ENCODE measurements at regions not wholly inside any gene's neighbourhood (a gene's known extent, or its start where the extent isn't known, plus 50 kb on each side); places are given as distances from the start of the nearest gene placed in this dataset.
"Not testable (repeated sequence)": the region's sequence is repeated elsewhere in the genome, so short reads cannot be mapped to it uniquely, and the experiment has no call there.

DNA sequence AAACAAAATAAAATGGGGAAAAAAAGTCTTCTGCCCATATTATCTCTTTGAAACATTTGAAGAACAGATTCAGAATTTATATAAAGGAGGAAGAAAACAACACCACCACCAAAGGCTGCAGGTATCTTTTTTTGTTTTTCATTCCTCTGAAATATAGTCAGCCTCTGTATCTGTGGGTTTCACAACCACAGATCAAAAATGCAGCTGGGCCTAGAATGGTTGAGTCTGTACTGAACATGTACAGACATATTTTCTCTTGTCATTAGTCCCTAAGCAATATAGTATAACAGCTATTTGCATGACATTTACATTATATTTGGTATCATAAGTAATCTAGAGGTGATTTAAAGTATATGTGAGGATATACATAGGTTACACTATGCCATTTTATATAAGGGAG lies 559.7 kb upstream of the LRRN3 start:
- H3K9me3 ChIP-seq (ENCODE audit: control insufficient read depth, insufficient read depth, low read length): peaks cover 1% of the 10 kb centered on the region; the same call in 1 of the 2 replicates
- H3K36me3 ChIP-seq (ENCODE audit: control insufficient read depth, insufficient read depth, low read length): no peaks in the 10 kb centered on the region
- H3K4me3 ChIP-seq (ENCODE audit: low read length): no peak overlapping the region
- DNase-seq (ENCODE audit: low read depth, low spot score): no peak
- H3K27me3 ChIP-seq (ENCODE audit: control insufficient read depth, insufficient read depth, low read length): no peaks in the 10 kb centered on the region
- H3K27ac ChIP-seq (ENCODE audit: low read length): no peak overlapping the region
- no peaks in the 10 kb centered on the region for H3K4me1 ChIP-seq (ENCODE audit: control insufficient read depth, insufficient read depth, low read length)

DNA sequence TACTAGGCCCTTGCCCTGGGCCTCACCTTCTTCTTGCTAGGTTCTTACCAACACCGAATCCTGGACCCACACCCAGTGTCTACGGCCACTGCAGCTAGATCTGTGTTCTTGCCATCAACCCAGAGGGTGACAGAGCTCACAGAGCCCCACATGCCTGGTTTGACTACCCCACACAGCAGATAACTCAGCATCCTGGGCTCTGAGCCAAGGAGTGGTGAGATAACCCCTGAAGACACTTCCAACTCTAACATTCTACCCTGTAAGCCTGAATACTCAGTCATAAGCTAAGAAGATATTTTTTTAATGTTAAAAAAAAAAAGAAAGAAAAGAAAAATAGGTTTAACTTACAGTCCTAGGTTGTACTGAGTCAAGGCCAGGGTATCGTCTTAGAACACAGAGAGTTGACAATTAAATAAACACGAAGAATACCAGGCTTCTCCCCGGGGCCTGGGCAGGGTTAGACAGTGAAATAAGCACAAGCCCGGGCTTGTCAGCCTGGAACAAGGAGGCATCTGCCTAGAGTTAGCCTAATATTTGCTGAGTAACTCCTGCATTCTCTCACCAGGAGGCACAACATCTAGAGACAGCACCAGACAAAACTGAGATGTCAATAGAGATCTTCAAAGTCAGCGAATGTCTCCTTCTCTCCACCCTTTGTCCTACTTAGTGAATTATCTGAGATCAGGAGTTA lies 556.5 kb upstream of the LRRN3 start:
- no peaks in the 10 kb centered on the region for H3K27me3 ChIP-seq (ENCODE audit: control insufficient read depth, insufficient read depth, low read length)
- no peaks in the 10 kb centered on the region for H3K9me3 ChIP-seq (ENCODE audit: control insufficient read depth, insufficient read depth, low read length)
- WGBS (ENCODE audit: insufficient coverage, insufficient read length): no CpG with 5 or more reads among the region's 7 CpGs
- H3K36me3 ChIP-seq (ENCODE audit: control insufficient read depth, insufficient read depth, low read length): no peaks in the 10 kb centered on the region
- H3K4me3 ChIP-seq (ENCODE audit: low read length): no peak overlapping the region
- H3K27ac ChIP-seq (ENCODE audit: low read length): no peak overlapping the region
- DNase-seq (ENCODE audit: low read depth, low spot score): no peak
- H3K4me1 ChIP-seq (ENCODE audit: control insufficient read depth, insufficient read depth, low read length): no peaks in the 10 kb centered on the region

GRCh38 chr7:110539216-110539615 lies 551.7 kb upstream of the LRRN3 start:
- no peak for DNase-seq (ENCODE audit: low read depth, low spot score)
- H3K4me3 ChIP-seq (ENCODE audit: low read length): no peak overlapping the region
- no peaks in the 10 kb centered on the region for H3K4me1 ChIP-seq (ENCODE audit: control insufficient read depth, insufficient read depth, low read length)
- no peak overlapping the region for H3K27ac ChIP-seq (ENCODE audit: low read length)
- H3K27me3 ChIP-seq (ENCODE audit: control insufficient read depth, insufficient read depth, low read length): no peaks in the 10 kb centered on the region
- H3K36me3 ChIP-seq (ENCODE audit: control insufficient read depth, insufficient read depth, low read length): no peaks in the 10 kb centered on the region
- H3K9me3 ChIP-seq (ENCODE audit: control insufficient read depth, insufficient read depth, low read length): no peaks in the 10 kb centered on the region

DNA sequence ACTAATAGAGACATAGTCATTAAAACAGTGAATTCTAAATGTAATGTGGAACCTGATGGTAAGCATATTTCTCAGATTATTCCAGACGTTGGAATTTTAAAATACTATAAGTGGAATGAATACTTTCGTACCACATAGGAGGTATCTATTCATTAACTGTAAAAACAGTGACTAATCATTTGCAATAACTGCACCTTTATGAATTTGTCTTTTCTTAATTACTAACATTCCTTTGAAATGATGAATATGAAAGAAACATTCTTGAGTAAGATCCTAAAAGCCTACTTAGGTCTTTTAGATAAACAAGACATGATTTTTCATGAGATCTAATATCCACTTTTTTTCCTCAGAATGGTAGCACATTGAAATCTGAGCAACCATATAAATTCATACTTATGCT lies 549.0 kb upstream of the LRRN3 start:
- no peaks in the 10 kb centered on the region for H3K9me3 ChIP-seq (ENCODE audit: control insufficient read depth, insufficient read depth, low read length)
- no peak overlapping the region for H3K4me3 ChIP-seq (ENCODE audit: low read length)
- H3K4me1 ChIP-seq (ENCODE audit: control insufficient read depth, insufficient read depth, low read length): no peaks in the 10 kb centered on the region
- H3K27me3 ChIP-seq (ENCODE audit: control insufficient read depth, insufficient read depth, low read length): no peaks in the 10 kb centered on the region
- no peak overlapping the region for H3K27ac ChIP-seq (ENCODE audit: low read length)
- H3K36me3 ChIP-seq (ENCODE audit: control insufficient read depth, insufficient read depth, low read length): no peaks in the 10 kb centered on the region
- WGBS (ENCODE audit: insufficient coverage, insufficient read length): no CpG with 5 or more reads among the region's 2 CpGs
- DNase-seq (ENCODE audit: low read depth, low spot score): no peak

DNA sequence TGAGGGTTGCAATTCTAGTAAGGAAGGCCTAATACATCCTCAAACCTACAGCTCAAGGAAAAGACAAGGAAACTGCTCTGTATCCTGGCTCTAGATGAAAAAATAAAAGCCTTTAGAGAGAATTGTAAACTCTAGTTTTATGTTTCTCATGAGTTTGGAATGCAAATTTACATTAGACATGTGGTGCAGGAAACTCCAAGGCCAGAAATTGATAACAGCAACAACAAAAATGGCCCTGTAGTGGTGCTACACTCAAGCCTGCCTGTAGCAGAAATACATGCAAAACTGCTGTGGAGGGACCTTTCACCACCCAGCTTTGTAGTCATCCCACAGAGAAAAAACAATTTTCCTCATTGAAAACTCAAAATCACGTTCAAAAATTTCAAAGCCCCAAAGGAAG lies 546.7 kb upstream of the LRRN3 start:
- WGBS (ENCODE audit: insufficient coverage, insufficient read length): no CpG with 5 or more reads among the region's 1 CpG
- Histone ChIP-seq H3K36me3 (ENCODE audit: control insufficient read depth, insufficient read depth, low read length) (no peaks in the 10 kb centered on the region), H3K27ac (ENCODE audit: low read length) (no peak overlapping the region), H3K4me3 (ENCODE audit: low read length) (no peak overlapping the region), H3K4me1 (ENCODE audit: control insufficient read depth, insufficient read depth, low read length) (no peaks in the 10 kb centered on the region), H3K27me3 (ENCODE audit: control insufficient read depth, insufficient read depth, low read length) (no peaks in the 10 kb centered on the region), H3K9me3 (ENCODE audit: control insufficient read depth, insufficient read depth, low read length) (no peaks in the 10 kb centered on the region)
- DNase-seq (ENCODE audit: low read depth, low spot score): no peak

DNA sequence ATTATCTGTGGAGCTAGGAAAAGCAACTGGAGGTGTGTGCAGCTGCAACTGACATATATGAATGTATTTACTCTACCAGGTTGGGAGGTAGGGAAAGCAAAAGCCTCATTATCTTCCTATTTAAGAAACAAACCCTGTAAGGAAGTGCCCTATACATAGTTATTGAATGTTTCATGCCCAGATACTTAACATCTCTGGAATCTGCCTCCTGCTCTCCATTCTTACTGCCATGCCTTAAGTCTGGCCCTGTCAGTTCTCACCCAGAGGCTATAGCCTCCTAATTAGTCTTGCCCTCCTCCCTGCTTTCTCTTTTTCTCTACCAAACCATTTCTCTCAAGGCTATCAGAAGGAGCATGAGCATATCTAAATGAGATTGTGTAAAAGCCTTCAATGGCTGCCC lies 542.6 kb upstream of the LRRN3 start:
- Histone ChIP-seq H3K27me3 (ENCODE audit: control insufficient read depth, insufficient read depth, low read length) (no peaks in the 10 kb centered on the region), H3K4me3 (ENCODE audit: low read length) (no peak overlapping the region), H3K9me3 (ENCODE audit: control insufficient read depth, insufficient read depth, low read length) (no peaks in the 10 kb centered on the region), H3K4me1 (ENCODE audit: control insufficient read depth, insufficient read depth, low read length) (no peaks in the 10 kb centered on the region), H3K27ac (ENCODE audit: low read length) (no peak overlapping the region), H3K36me3 (ENCODE audit: control insufficient read depth, insufficient read depth, low read length) (no peaks in the 10 kb centered on the region)
- DNase-seq (ENCODE audit: low read depth, low spot score): no peak

DNA sequence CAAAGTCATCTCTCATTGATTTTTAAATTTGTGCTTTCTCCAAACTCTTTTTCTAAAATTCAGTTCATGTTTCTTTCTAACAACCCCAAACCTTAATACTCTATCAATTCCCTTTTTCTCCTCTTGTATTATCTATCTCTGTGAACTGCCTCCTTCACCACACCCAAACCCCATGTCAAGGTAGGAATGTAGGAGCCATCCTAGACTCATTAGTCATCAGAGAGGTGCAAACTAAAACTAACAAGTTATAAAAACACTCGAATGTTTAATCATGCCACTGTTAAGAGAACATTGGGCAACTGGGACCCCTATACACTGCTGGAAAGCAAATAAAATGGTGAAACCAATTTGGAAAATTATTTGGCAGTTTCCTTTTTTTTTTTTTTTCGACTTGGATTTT lies 533.8 kb upstream of the LRRN3 start:
- no peak overlapping the region for H3K27ac ChIP-seq (ENCODE audit: low read length)
- no peaks in the 10 kb centered on the region for H3K27me3 ChIP-seq (ENCODE audit: control insufficient read depth, insufficient read depth, low read length)
- H3K4me3 ChIP-seq (ENCODE audit: low read length): no peak overlapping the region
- no peak for DNase-seq (ENCODE audit: low read depth, low spot score)
- H3K4me1 ChIP-seq (ENCODE audit: control insufficient read depth, insufficient read depth, low read length): no peaks in the 10 kb centered on the region
- no peaks in the 10 kb centered on the region for H3K9me3 ChIP-seq (ENCODE audit: control insufficient read depth, insufficient read depth, low read length)
- no peaks in the 10 kb centered on the region for H3K36me3 ChIP-seq (ENCODE audit: control insufficient read depth, insufficient read depth, low read length)
- WGBS (ENCODE audit: insufficient coverage, insufficient read length): no CpG with 5 or more reads among the region's 2 CpGs

- not testable (repeated sequence) for H3K27me3 ChIP-seq (ENCODE audit: control insufficient read depth, insufficient read depth, low read length); H3K4me3 ChIP-seq (ENCODE audit: low read length); H3K36me3 ChIP-seq (ENCODE audit: control insufficient read depth, insufficient read depth, low read length); H3K4me1 ChIP-seq (ENCODE audit: control insufficient read depth, insufficient read depth, low read length); DNase-seq (ENCODE audit: low read depth, low spot score); H3K9me3 ChIP-seq (ENCODE audit: control insufficient read depth, insufficient read depth, low read length); H3K27ac ChIP-seq (ENCODE audit: low read length)
- WGBS (ENCODE audit: insufficient coverage, insufficient read length): no CpG with 5 or more reads among the region's 18 CpGs
Measured at GRCh38 chr7:110563286-110563685, 527.6 kb upstream of the LRRN3 start.

- no peaks in the 10 kb centered on the region for H3K9me3 ChIP-seq (ENCODE audit: control insufficient read depth, insufficient read depth, low read length)
- DNase-seq (ENCODE audit: low read depth, low spot score): no peak
- H3K27ac ChIP-seq (ENCODE audit: low read length): no peak overlapping the region
- no peaks in the 10 kb centered on the region for H3K27me3 ChIP-seq (ENCODE audit: control insufficient read depth, insufficient read depth, low read length)
- H3K4me1 ChIP-seq (ENCODE audit: control insufficient read depth, insufficient read depth, low read length): no peaks in the 10 kb centered on the region
- no peak overlapping the region for H3K4me3 ChIP-seq (ENCODE audit: low read length)
- no peaks in the 10 kb centered on the region for H3K36me3 ChIP-seq (ENCODE audit: control insufficient read depth, insufficient read depth, low read length)
Measured at GRCh38 chr7:110564246-110564645, 526.7 kb upstream of the LRRN3 start.

DNA sequence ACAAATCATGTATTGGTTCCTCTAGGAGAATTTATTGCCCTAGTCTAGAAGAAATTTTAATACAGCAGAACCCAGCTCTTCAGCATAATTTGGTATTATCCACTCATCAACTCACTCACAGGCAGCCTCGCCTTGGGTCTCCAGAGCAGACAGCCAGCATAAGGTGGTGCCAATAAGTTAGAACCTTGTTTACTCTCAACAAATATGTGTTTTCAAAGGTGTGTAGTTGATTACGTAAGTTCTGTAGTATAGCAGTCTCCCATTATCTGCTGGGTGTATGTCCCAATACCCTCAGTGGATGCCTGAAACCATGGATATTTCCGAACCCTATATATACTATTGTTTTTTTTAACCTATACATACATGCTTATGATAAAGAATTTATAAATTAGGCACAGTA lies 522.5 kb upstream of the LRRN3 start:
- H3K4me3 ChIP-seq (ENCODE audit: low read length): no peak overlapping the region
- no peak overlapping the region for H3K27ac ChIP-seq (ENCODE audit: low read length)
- H3K9me3 ChIP-seq (ENCODE audit: control insufficient read depth, insufficient read depth, low read length): no peaks in the 10 kb centered on the region
- WGBS (ENCODE audit: insufficient coverage, insufficient read length): no CpG with 5 or more reads among the region's 3 CpGs
- H3K4me1 ChIP-seq (ENCODE audit: control insufficient read depth, insufficient read depth, low read length): no peaks in the 10 kb centered on the region
- H3K36me3 ChIP-seq (ENCODE audit: control insufficient read depth, insufficient read depth, low read length): no peaks in the 10 kb centered on the region
- no peak for DNase-seq (ENCODE audit: low read depth, low spot score)
- H3K27me3 ChIP-seq (ENCODE audit: control insufficient read depth, insufficient read depth, low read length): no peaks in the 10 kb centered on the region

DNA sequence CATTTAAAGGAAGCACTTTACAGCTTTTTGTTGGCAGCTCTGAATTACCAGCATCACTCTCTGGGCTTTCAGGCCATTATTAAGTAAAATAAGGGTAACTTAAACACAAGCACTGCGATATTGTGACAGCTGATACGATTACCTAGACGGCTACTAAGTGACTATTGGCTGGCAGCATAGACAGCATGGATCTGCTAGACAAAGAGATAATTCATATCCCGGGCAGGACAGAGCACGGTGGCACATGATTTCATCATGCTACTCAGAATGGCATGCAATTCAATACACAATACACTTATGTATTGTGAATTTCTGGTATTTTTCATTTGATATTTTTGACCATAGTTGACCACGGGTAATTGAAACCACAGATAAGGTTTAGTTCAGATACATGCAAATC lies 522.0 kb upstream of the LRRN3 start:
- Histone ChIP-seq H3K4me3 (ENCODE audit: low read length) (no peak overlapping the region), H3K4me1 (ENCODE audit: control insufficient read depth, insufficient read depth, low read length) (no peaks in the 10 kb centered on the region), H3K36me3 (ENCODE audit: control insufficient read depth, insufficient read depth, low read length) (no peaks in the 10 kb centered on the region), H3K27ac (ENCODE audit: low read length) (no peak overlapping the region), H3K27me3 (ENCODE audit: control insufficient read depth, insufficient read depth, low read length) (no peaks in the 10 kb centered on the region), H3K9me3 (ENCODE audit: control insufficient read depth, insufficient read depth, low read length) (no peaks in the 10 kb centered on the region)
- no CpG with 5 or more reads among the region's 6 CpGs for WGBS (ENCODE audit: insufficient coverage, insufficient read length)
- no peak for DNase-seq (ENCODE audit: low read depth, low spot score)
